HepG2 (cell line): ENCODE measurements at regions not wholly inside any gene's neighbourhood (a gene's known extent, or its start where the extent isn't known, plus 50 kb on each side); places are given as distances from the start of the nearest gene placed in this dataset.

ENCODE experiments used
- ATAC-seq: fragments of 200-7000 bp; cut with Tn5 transposase; 3 replicates; pipeline ENCODE4 v1.9.1; 2020; ENCODE audit warnings: mild to moderate bottlenecking, moderate library complexity
- BruUV-seq: library from RNA; stranded (reverse); fragments of 400-500 nt; replicated peaks from 2 replicates; lab custom pipeline; 2021; lab: Mats Ljungman, UMichigan
- CTCF ChIA-PET: fragments of 300-600 bp; formaldehyde crosslinking; extraction: SDS; loops from one replicate; lab custom pipeline; 2021; ENCODE audit warnings: low total read pairs, inconsistent platforms, low intra/inter-chr PET ratio; lab: Yijun Ruan, JAX
- POLR2A ChIA-PET: fragments of 350-600 bp; sonication (Branson Sonifier 250); formaldehyde crosslinking; loops from one replicate; lab custom pipeline; 2020; ENCODE audit warnings: antibody characterized with exemption, inconsistent platforms; lab: Yijun Ruan, JAX
- DNase-seq: peaks from one replicate; pipeline ENCODE4 v3.0.0-alpha.2; 2015; ENCODE audit warnings: low spot score
- FAIRE-seq: peaks from 3 replicates; lab custom pipeline; 2011; peaks lifted over from hg19 to GRCh38; lab: Jason Lieb, UNC
- H2AFZ ChIP-seq: one replicate; pipeline ENCODE4 v1.6.1; 2011; ENCODE audit warnings: low read length, inconsistent platforms
- H3K27ac ChIP-seq: fragments of 300-600 bp; 3 replicates; pipeline ENCODE4 v1.8.0; 2011; ENCODE audit warnings: mixed run types, mild to moderate bottlenecking, mixed read lengths, low read length, inconsistent platforms; ENCODE audit not compliant: insufficient read depth; ENCODE audit errors: extremely low read length
- H3K27me3 ChIP-seq, 2 experiments: fragments of 200-600 bp in 1 of 2; 2 replicates in 1 of 2; 3 replicates in 1 of 2; pipeline versions ENCODE4 v1.6.0 to v1.8.0; 2011; ENCODE audit warnings: low read length in 2 of 2, mild to moderate bottlenecking in 2 of 2, moderate library complexity in 2 of 2, inconsistent platforms in 1 of 2; ENCODE audit not compliant: insufficient read depth in 2 of 2, control insufficient read depth in 1 of 2
- H3K36me3 ChIP-seq, 2 experiments: fragments of 200-600 bp in 1 of 2; replicated peaks in 1 of 2; 2 replicates in 1 of 2; 3 replicates in 1 of 2; pipeline versions ENCODE4 v1.5.1 to v1.8.0; 2011; ENCODE audit warnings: low read length in 2 of 2, inconsistent platforms in 1 of 2; ENCODE audit not compliant: insufficient read depth in 2 of 2, control insufficient read depth in 1 of 2
- H3K4me1 ChIP-seq: 2 replicates; pipeline ENCODE4 v1.5.1; 2012; ENCODE audit warnings: low read length, inconsistent platforms; ENCODE audit not compliant: insufficient read depth
- H3K4me2 ChIP-seq: 2 replicates; pipeline ENCODE4 v1.6.0; 2011; ENCODE audit warnings: low read depth, low read length, inconsistent platforms
- H3K4me3 ChIP-seq, 3 experiments: fragments of 200-600 bp in 1 of 3; sonication (generic), shearing (Covaris generic) in 1 of 3; replicated peaks in 1 of 3; 2 replicates each; pipeline ENCODE4 v1.5.1; 2011 to 2016; ENCODE audit warnings: low read length in 3 of 3, inconsistent platforms in 2 of 3, low read depth in 2 of 3, mild to moderate bottlenecking in 2 of 3, control low read depth in 1 of 3, mixed read lengths in 1 of 3; ENCODE audit not compliant: insufficient read depth in 1 of 3
- H3K79me2 ChIP-seq: one replicate; pipeline ENCODE4 v1.6.1; 2011; ENCODE audit warnings: low read length, inconsistent platforms; ENCODE audit not compliant: insufficient read depth
- H3K9ac ChIP-seq: 2 replicates; pipeline ENCODE4 v1.6.0; 2011; ENCODE audit warnings: mild to moderate bottlenecking, low read depth, low read length, inconsistent platforms; ENCODE audit not compliant: insufficient read depth
- H3K9me3 ChIP-seq: 2 replicates; pipeline ENCODE4 v1.5.1; 2012; ENCODE audit warnings: mild to moderate bottlenecking, low read length
- H4K20me1 ChIP-seq: 2 replicates; pipeline ENCODE4 v1.6.0; 2011; ENCODE audit warnings: inconsistent platforms, mild to moderate bottlenecking, low read length, moderate library complexity; ENCODE audit not compliant: insufficient read depth
- DNMT1 ChIP-seq: sonication (generic); formaldehyde crosslinking; IDR thresholded peaks from 2 replicates; pipeline ENCODE4 v1.5.1; 2020; ENCODE audit warnings: mild to moderate bottlenecking, missing genetic modification reagents
- FOXA3 ChIP-seq: IDR thresholded peaks from 2 replicates; pipeline ENCODE4 v1.6.1; 2016; ENCODE audit warnings: missing genetic modification reagents, missing compliant biosample characterization
- GATAD2A ChIP-seq: IDR thresholded peaks from 2 replicates; pipeline ENCODE4 v1.6.1; 2016
- HNRNPL ChIP-seq: fragments of 200-400 bp; formaldehyde crosslinking; IDR thresholded peaks from 2 replicates; pipeline ENCODE4 v1.6.1; 2017; ENCODE audit warnings: mild to moderate bottlenecking, low read depth, low read length
- KLF13 ChIP-seq: sonication (generic); formaldehyde crosslinking; IDR thresholded peaks from 2 replicates; pipeline ENCODE4 v1.4.0; 2020; ENCODE audit warnings: mild to moderate bottlenecking, missing genetic modification reagents
- MED8 ChIP-seq: sonication (generic); formaldehyde crosslinking; IDR thresholded peaks from 2 replicates; pipeline ENCODE4 v1.8.1; 2023; ENCODE audit warnings: mild to moderate bottlenecking, missing genetic modification reagents; ENCODE audit not compliant: insufficient replicate concordance
- TP53 ChIP-seq: sonication (generic); formaldehyde crosslinking; conservative IDR thresholded peaks from 2 replicates; pipeline ENCODE4 v1.4.0; 2020; ENCODE audit warnings: missing genetic modification reagents
- ZKSCAN5 ChIP-seq: sonication (generic); formaldehyde crosslinking; IDR thresholded peaks from 2 replicates; pipeline ENCODE4 v1.5.1; 2020; ENCODE audit warnings: mild to moderate bottlenecking, missing genetic modification reagents
- ZNF781 ChIP-seq: sonication (generic); formaldehyde crosslinking; IDR thresholded peaks from 2 replicates; pipeline ENCODE4 v1.5.1; 2020; ENCODE audit warnings: borderline replicate concordance, mild to moderate bottlenecking, missing genetic modification reagents; ENCODE audit errors: not compliant biosample characterization
- WGBS: methylation state at CpG from one replicate; pipeline ENCODE4 v1.1.6; 2017; ENCODE audit warnings: low lambda C conversion rate; 5-methylcytosine and 5-hydroxymethylcytosine counted together
- in situ Hi-C: cut with HindIII; loops from 2 replicates; pipeline ENCODE4 v1.10.0; 2017; ENCODE audit warnings: low pct_unique_long_range_greater_than_20kb; ENCODE audit not compliant: extremely low pct_ligation_motif_present
- intact Hi-C: fragments of 100-400 bp; cut with micrococcal nuclease; formaldehyde crosslinking; loops from one replicate; pipeline ENCODE4 v1.10.0; 2022; ENCODE audit not compliant: unreplicated experiment
- TF ChIP-seq, protein P1 (sequence below): sonication (generic); formaldehyde crosslinking; IDR thresholded peaks from 2 replicates; pipeline ENCODE4 v1.4.0; 2020; ENCODE audit warnings: missing genetic modification reagents, mild to moderate bottlenecking, borderline replicate concordance
- TF ChIP-seq, protein P2 (sequence below): fragments of 450-650 bp; IDR thresholded peaks from 2 replicates; pipeline ENCODE4 v1.6.1; 2016
- TF ChIP-seq, protein P3 (sequence below): sonication (generic); formaldehyde crosslinking; IDR thresholded peaks from 2 replicates; pipeline ENCODE4 v1.4.0; 2020; ENCODE audit warnings: missing genetic modification reagents

DNA sequence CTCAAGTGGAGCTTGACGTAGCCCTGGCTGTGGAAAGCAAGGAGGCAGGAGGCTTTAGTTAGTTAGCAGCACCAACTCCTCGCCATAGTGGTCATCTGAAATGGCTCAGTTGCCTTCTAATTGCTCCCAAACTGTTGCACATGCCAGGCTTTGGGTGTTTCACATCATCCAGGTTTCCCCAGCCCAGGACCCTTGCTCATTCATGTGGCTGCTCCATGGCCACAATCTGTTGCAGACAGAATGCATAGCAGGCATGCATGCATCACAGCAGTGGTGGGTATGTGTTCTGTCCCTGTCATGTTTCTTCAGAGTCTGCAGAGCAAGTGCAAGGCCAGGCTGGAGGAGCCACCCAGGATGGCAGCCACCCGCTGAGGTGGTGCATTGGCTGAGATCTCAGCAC is 407.6 kb downstream of the TSHZ3 start:
- no peak overlapping the region for H3K4me3 ChIP-seq
- 0% methylated on average over 2 of the region's 3 CpGs for WGBS
- ChIA-PET POLR2A (no interaction called here), CTCF (no interaction called here)
- no peak overlapping the region for H3K27ac ChIP-seq
- peaks cover 72% of the 10 kb centered on the region for H3K9me3 ChIP-seq
- BruUV-seq, result no TSS peak
- H3K79me2 ChIP-seq, result no peaks in the 10 kb centered on the region
- DNase-seq (no peak), ATAC-seq (no peak), FAIRE-seq (no peak)
- in situ Hi-C loops, result no loop called here
- no peak overlapping the region for H2AFZ ChIP-seq
- TF ChIP-seq ZNF781 (no peak), HNRNPL (no peak), ZKSCAN5 (CRISPR knock-in tag) (no peak), MED8 (CRISPR knock-in tag) (no peak), TP53 (CRISPR knock-in tag) (no peak), DNMT1 (CRISPR knock-in tag) (no peak), FOXA3 (CRISPR knock-in tag) (no peak), GATAD2A (CRISPR knock-in tag) (no peak), KLF13 (CRISPR knock-in tag) (no peak)
- TF ChIP-seq, protein P1, sequence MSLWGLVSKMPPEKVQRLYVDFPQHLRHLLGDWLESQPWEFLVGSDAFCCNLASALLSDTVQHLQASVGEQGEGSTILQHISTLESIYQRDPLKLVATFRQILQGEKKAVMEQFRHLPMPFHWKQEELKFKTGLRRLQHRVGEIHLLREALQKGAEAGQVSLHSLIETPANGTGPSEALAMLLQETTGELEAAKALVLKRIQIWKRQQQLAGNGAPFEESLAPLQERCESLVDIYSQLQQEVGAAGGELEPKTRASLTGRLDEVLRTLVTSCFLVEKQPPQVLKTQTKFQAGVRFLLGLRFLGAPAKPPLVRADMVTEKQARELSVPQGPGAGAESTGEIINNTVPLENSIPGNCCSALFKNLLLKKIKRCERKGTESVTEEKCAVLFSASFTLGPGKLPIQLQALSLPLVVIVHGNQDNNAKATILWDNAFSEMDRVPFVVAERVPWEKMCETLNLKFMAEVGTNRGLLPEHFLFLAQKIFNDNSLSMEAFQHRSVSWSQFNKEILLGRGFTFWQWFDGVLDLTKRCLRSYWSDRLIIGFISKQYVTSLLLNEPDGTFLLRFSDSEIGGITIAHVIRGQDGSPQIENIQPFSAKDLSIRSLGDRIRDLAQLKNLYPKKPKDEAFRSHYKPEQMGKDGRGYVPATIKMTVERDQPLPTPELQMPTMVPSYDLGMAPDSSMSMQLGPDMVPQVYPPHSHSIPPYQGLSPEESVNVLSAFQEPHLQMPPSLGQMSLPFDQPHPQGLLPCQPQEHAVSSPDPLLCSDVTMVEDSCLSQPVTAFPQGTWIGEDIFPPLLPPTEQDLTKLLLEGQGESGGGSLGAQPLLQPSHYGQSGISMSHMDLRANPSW (CRISPR knock-in tag), result no peak
- TF ChIP-seq, protein P2, sequence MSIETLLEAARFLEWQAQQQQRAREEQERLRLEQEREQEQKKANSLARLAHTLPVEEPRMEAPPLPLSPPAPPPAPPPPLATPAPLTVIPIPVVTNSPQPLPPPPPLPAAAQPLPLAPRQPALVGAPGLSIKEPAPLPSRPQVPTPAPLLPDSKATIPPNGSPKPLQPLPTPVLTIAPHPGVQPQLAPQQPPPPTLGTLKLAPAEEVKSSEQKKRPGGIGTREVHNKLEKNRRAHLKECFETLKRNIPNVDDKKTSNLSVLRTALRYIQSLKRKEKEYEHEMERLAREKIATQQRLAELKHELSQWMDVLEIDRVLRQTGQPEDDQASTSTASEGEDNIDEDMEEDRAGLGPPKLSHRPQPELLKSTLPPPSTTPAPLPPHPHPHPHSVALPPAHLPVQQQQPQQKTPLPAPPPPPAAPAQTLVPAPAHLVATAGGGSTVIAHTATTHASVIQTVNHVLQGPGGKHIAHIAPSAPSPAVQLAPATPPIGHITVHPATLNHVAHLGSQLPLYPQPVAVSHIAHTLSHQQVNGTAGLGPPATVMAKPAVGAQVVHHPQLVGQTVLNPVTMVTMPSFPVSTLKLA, result no peak
- TF ChIP-seq, protein P3, sequence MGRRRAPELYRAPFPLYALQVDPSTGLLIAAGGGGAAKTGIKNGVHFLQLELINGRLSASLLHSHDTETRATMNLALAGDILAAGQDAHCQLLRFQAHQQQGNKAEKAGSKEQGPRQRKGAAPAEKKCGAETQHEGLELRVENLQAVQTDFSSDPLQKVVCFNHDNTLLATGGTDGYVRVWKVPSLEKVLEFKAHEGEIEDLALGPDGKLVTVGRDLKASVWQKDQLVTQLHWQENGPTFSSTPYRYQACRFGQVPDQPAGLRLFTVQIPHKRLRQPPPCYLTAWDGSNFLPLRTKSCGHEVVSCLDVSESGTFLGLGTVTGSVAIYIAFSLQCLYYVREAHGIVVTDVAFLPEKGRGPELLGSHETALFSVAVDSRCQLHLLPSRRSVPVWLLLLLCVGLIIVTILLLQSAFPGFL, result no peak
- intact Hi-C loops, result no loop called here
- no peaks in the 10 kb centered on the region for H3K27me3 ChIP-seq
- H3K4me2 ChIP-seq, result no peak overlapping the region
- H3K4me1 ChIP-seq, result no peaks in the 10 kb centered on the region
- no peaks in the 10 kb centered on the region for H3K36me3 ChIP-seq
- H4K20me1 ChIP-seq, result no peaks in the 10 kb centered on the region
- H3K9ac ChIP-seq, result no peak overlapping the region
